ENCODE measurements at regions not wholly inside any gene's neighbourhood (a gene's known extent, or its start where the extent isn't known, plus 50 kb on each side); places are given as distances from the start of the nearest gene placed in this dataset.
"Not testable (repeated sequence)": the region's sequence is repeated elsewhere in the genome, so short reads cannot be mapped to it uniquely, and the experiment has no call there.

GRCh38 chr12:17571047-17571446 is 518.9 kb downstream of the RERGL start:
- no peak for DNase-seq (ENCODE audit: low spot score)
- intact Hi-C loops (cut with DNase I), result no loop called here

DNA sequence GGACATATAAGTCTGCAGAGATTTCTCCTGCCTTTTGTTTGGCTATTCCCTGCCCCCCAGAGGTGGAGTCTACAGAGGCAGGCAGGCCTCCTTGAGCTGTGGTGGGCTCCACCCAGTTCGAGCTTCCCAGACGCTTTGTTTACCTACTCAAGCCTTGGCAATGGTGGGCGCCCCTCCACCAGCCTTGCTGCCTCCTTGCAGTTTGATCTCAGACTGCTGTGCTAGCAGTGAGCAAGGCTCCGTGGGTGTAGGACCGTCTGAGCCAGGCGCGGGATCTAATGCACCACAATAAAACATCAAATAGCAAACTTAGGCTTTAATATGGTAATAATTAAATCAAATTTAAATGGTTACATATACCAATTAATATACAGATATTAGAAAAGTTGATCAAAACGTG is 525.4 kb downstream of the RERGL start:
- intact Hi-C loops (cut with DNase I); DNase-seq (ENCODE audit: low spot score): not testable (repeated sequence)

- intact Hi-C loops (cut with DNase I), result no loop called here
- no peak for DNase-seq (ENCODE audit: low spot score)
Observed at GRCh38 chr12:17550011-17550410, 540.0 kb downstream of the RERGL start.

DNA sequence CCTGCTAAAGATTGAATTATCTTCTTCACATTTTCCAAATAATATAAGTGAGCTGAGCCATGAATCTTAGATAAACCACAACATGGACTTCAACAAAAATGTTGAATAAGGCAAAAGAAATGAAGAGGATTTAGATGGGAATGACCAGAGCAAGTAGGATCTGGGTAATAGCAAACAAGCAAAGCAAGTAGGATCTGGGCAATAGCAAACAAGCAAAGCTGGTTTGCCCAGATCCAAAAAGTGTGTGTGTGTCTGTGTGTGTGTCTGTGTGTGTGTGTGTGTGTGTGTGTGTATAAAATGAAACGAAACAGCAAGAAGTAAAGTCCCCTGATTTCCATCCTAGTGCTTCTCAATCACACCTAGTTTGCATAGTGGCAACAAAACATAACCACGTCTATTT is 549.1 kb downstream of the RERGL start:
- intact Hi-C loops (cut with DNase I), result no loop called here
- DNase-seq (ENCODE audit: low spot score), result no peak

DNA sequence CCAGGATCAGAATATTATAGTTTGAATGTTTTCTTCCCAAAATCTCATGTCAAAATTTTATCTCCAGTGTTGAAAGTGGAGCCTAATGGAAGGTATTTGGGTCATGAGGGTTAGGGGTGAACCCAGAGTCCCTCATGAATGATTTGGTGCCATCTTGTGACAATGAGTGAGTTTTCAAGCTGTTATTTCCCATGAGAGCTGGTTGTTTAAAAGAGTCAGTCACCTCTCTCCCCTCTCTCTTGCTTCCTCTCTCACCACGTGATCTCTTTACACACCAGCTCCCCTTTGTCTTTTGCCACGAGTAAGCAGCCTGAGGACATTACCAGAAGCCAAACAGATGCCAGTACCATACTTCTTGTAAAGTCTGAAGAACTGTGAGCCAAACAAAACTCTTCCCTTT is 561.6 kb downstream of the RERGL start:
- intact Hi-C loops (cut with DNase I), result no loop called here
- DNase-seq (ENCODE audit: low spot score), result no peak

- no peak for DNase-seq (ENCODE audit: low spot score)
- intact Hi-C loops (cut with DNase I), result no loop called here
Observed at GRCh38 chr12:17527021-17527420, 563.0 kb downstream of the RERGL start.

DNA sequence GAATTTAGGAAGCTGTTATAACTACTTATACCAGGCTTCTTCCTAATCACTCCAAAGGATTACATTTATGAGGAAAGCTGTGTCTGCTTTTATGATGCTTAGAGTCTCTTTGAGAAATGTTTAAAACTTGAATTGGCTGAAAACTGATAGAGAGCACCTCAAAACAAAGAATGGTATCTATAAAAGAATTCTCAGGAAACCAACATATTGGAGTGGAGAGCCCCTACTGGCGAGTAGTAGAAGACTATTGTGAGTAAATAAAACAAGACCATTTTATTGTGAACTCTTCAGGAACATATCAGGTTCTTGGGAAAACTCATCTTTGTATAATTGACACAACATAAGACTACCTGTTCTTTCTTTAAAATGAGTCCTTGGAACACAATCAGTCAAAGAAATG is 578.6 kb downstream of the RERGL start:
- intact Hi-C loops (cut with DNase I), result no loop called here
- DNase-seq (ENCODE audit: low spot score), result no peak

DNA sequence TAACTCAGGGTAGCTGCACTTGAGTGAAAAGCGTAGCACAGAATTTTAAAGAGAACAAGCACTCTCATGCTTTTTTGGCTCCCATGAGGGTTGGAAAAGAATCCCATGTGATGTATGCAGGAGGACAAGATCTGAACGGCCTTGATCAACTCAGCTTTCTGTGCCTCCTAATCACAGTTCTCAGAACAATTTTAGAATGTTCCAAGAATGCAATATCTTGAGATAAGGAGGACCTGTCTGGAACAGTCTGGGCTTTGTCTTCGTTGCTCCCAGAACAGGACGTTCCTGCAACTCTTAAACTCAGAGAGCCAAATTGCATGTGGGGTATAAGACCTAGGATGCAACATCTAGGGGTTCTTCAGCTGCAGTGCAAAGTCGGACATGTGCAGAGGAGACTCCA is 582.7 kb downstream of the RERGL start:
- no peak for DNase-seq (ENCODE audit: low spot score)
- intact Hi-C loops (cut with DNase I), result no loop called here

GRCh38 chr12:17503742-17504141 is 586.3 kb downstream of the RERGL start:
- intact Hi-C loops (cut with DNase I), result no loop called here
- DNase-seq (ENCODE audit: low spot score), result no peak

DNA sequence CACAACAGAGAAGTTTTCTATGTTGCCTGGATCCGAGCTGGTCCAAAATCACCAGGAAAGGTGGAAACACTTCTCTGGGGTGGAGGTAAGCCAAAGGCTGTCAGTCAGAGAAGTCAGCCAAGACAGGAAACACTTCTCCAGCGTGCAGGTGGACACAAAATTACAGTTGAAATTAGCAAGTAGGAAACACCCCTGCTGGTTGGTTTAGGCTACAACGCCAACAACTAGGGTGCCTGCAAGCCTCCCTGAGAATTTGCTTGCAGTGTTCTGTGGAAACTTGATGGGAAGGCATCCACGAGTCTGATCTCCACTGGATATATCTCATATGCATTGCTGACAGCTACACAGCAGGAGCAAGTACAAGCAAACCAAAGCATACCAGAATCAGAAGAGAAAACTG is 600.5 kb downstream of the RERGL start:
- DNase-seq (ENCODE audit: low spot score), result no peak
- intact Hi-C loops (cut with DNase I), result no loop called here

GRCh38 chr12:17478908-17479673 is 610.9 kb downstream of the RERGL start:
- intact Hi-C loops (cut with DNase I), result no loop called here

DNA sequence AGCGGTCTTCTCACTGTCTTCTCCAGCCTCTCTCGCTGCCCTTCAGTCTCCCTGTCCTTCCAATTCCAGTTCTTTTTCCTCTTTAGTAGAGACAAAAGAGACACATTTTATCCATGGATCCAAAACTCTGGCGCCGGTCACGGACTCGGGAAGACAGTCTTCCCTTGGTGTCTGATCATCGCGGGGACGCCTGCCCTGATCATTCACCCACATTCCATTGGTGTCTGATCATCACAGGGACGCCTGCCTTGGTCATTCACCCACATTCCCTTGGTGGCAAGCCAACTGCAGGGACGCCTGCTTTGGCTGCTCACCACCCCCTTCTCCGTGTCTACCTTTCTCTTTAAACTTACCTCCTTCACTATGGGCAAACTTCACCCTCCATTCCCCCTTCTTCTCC is 619.5 kb downstream of the RERGL start:
- peak; percentile 60 for DNase-seq (ENCODE audit: low spot score)
- intact Hi-C loops (cut with DNase I), result no loop called here

More at GRCh38 chr12:17478908-17479673, 610.9 kb downstream of the RERGL start:
- DNase-seq (ENCODE audit: low spot score), result no peak

GRCh38 chr12:17459214-17459613 is 630.8 kb downstream of the RERGL start:
- no peak for DNase-seq (ENCODE audit: low spot score)
- intact Hi-C loops (cut with DNase I), result no loop called here

- intact Hi-C loops (cut with DNase I), result no loop called here
- no peak for DNase-seq (ENCODE audit: low spot score)
Observed at GRCh38 chr12:17456486-17456885, 633.5 kb downstream of the RERGL start.

GRCh38 chr12:17438141-17438540 is 651.9 kb downstream of the RERGL start:
- DNase-seq (ENCODE audit: low spot score), result no peak
- intact Hi-C loops (cut with DNase I), result no loop called here

- DNase-seq (ENCODE audit: low spot score), result no peak
- intact Hi-C loops (cut with DNase I), result no loop called here
Observed at GRCh38 chr12:17416748-17417147, 673.2 kb downstream of the RERGL start.

DNA sequence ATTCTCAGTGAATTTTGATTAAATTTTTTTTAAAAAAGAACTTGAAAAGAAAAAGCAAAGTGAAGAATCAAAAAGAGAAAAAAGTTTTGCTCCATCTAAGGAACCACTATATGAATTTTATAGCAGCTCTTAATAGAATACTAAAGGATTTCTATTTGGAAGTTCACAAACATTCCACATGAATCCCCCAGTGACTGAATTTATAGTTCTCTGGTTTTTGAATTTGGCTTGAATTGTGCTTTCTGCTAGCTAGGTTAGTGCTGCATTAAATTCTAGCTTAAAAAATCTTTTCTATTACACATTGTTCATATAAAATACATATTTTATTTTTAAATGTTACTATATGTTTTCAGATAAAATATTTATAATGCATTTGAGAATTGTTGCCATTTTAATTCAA is 675.4 kb downstream of the RERGL start:
- DNase-seq (ENCODE audit: low spot score), result no peak
- intact Hi-C loops (cut with DNase I), result no loop called here

DNA sequence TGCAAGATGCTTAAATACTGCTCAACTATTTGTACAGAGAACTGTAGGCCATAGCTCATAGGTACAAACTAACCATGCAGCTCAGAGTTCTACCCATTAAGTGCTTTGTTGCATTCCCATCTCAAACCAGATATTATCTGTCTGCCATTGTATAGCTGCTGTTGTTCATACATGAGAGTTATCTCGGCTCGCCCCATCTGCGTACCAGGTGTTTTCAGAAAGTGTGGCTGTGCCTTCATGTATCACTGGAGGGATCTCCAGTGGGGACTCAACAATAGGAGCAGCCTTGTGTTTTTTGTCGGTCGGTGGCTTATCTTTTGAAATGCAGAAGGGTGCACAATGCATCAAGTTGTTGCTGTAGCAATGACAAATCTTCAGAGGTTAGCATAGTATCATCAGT is 678.3 kb downstream of the RERGL start:
- intact Hi-C loops (cut with DNase I), result no loop called here

GRCh38 chr12:17388679-17389078 is 701.3 kb downstream of the RERGL start:
- intact Hi-C loops (cut with DNase I), result no loop called here
- DNase-seq (ENCODE audit: low spot score), result no peak

More for the DNA sequence above, 678.3 kb downstream of the RERGL start:
- no peak for DNase-seq (ENCODE audit: low spot score)

DNA sequence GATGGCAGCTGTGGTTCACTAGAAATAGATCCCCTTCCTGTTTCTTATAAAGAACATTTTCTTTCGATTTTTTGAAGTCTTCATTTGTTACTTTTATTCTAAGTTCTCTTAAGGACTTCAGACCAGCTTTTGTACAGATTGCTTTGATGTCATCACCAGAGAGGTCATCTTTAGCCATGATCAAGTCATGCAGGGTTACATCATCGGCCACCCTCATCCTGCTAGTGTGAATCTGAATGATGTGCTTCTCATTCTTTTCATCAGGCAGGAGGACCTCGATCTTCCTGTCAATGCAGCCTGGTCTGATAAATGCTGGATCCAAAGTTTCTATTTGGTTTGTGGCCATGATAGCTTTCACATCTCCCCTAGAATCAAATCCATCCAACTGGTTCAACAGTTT is 706.7 kb downstream of the RERGL start:
- no peak for DNase-seq (ENCODE audit: low spot score)

GRCh38 chr12:17381211-17381610 is 708.8 kb downstream of the RERGL start:
- no peak for DNase-seq (ENCODE audit: low spot score)
- intact Hi-C loops (cut with DNase I), result no loop called here

More for the DNA sequence above, 706.7 kb downstream of the RERGL start:
- intact Hi-C loops (cut with DNase I), result no loop called here

- intact Hi-C loops (cut with DNase I), result no loop called here
Observed at GRCh38 chr12:17372508-17372907, 717.5 kb downstream of the RERGL start.

More at GRCh38 chr12:17372508-17372907, 717.5 kb downstream of the RERGL start:
- DNase-seq (ENCODE audit: low spot score), result no peak
